Left ventricle myocardium inferior (tissue), 1 donor: ENCODE measurements at regions not wholly inside any gene's neighbourhood (a gene's known extent, or its start where the extent isn't known, plus 50 kb on each side); places are given as distances from the start of the nearest gene placed in this dataset.
"Not testable (repeated sequence)": the region's sequence is repeated elsewhere in the genome, so short reads cannot be mapped to it uniquely, and the experiment has no call there.

Experiments
- DNase-seq: peaks from one replicate; pipeline ENCODE4 v3.0.0-alpha.2; 2020
- H3K27ac ChIP-seq: fragments of 200-600 bp; replicated peaks from 2 replicates; pipeline ENCODE4 v1.8.0; 2021
- H3K27me3 ChIP-seq: fragments of 200-600 bp; 2 replicates; pipeline ENCODE4 v1.8.0; 2021; ENCODE audit warnings: low read depth
- H3K36me3 ChIP-seq: fragments of 200-600 bp; 2 replicates; pipeline ENCODE4 v1.8.0; 2021
- H3K4me1 ChIP-seq: fragments of 200-600 bp; 2 replicates; pipeline ENCODE4 v1.8.0; 2021
- H3K4me3 ChIP-seq: fragments of 200-600 bp; 2 replicates; pipeline ENCODE4 v1.8.0; 2021; ENCODE audit warnings: mild to moderate bottlenecking, moderate library complexity
- H3K9me3 ChIP-seq: fragments of 200-600 bp; replicated peaks from 2 replicates; pipeline ENCODE4 v1.8.0; 2021
- CTCF ChIP-seq: fragments of 200-600 bp; IDR thresholded peaks from 2 replicates; pipeline ENCODE4 v1.8.0; 2021; ENCODE audit warnings: antibody characterized with exemption, mild to moderate bottlenecking, borderline replicate concordance
- intact Hi-C: fragments of 100-400 bp; cut with micrococcal nuclease; formaldehyde crosslinking; loops from one replicate; pipeline ENCODE4 v1.11.0; 2022
- donor health status: DM: no; HTN: yes; CAD: no; lungs with severe emphysema.

DNA sequence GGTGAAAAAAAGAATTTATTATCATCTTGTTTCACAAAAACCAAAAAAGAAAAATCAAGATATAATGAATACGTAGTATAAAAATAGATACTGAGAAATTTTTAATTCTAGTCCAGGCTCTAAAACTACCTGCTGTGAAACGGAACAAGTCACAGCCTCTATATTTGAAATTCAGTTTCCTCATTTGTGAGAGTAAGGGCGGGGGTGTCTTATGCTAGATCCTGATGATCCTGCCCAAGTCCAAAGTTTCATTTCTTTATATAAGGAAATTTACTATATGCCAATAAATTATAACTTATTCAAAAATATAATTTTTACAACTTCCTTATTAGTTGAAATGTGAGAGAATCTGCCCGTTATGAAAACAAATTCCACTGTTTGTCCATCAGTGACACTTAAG, 385.7 kb downstream of the CGGBP1 start:
- H3K36me3 ChIP-seq, result no peaks in the 10 kb centered on the region
- H3K27me3 ChIP-seq, result no peaks in the 10 kb centered on the region
- no peak for DNase-seq
- no peak overlapping the region for H3K27ac ChIP-seq
- intact Hi-C loops, result no loop called here
- H3K4me3 ChIP-seq, result no peak overlapping the region
- no peaks in the 10 kb centered on the region for H3K9me3 ChIP-seq
- TF ChIP-seq CTCF, result no peak
- no peaks in the 10 kb centered on the region for H3K4me1 ChIP-seq

- H3K4me1 ChIP-seq, result no peaks in the 10 kb centered on the region
- TF ChIP-seq CTCF, result no peak
Observed at GRCh38 chr3:87654184-87654583, 377.8 kb upstream of the POU1F1 start.

DNA sequence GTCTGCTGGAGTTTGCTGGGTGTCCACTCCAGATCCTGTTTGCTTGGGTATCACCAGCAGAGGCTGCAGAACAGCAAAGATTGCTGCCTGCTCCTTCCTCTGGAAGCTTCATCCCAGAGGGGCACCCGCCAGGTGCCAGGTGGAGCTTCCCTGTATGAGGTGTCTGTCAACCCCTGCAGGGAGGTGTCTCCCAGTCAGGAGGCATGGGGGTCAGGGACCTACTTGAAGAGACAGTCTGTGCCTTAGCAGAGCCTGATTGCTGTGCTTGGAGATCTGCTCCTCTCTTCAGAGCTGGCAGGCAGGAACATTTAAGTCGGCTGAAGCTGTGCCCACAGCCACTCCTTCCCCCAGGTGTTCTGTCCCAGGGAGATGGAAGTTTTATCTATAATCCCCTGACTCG, 376.8 kb upstream of the POU1F1 start:
- intact Hi-C loops, H3K27me3 ChIP-seq, DNase-seq, H3K36me3 ChIP-seq, H3K4me3 ChIP-seq, H3K27ac ChIP-seq, H3K4me1 ChIP-seq, H3K9me3 ChIP-seq: not testable (repeated sequence)

More at GRCh38 chr3:87654184-87654583, 377.8 kb upstream of the POU1F1 start:
- no peaks in the 10 kb centered on the region for H3K9me3 ChIP-seq
- no peak overlapping the region for H3K27ac ChIP-seq
- no peak overlapping the region for H3K4me3 ChIP-seq
- intact Hi-C loops, result no loop called here
- no peak for DNase-seq
- no peaks in the 10 kb centered on the region for H3K27me3 ChIP-seq
- H3K36me3 ChIP-seq, result no peaks in the 10 kb centered on the region

DNA sequence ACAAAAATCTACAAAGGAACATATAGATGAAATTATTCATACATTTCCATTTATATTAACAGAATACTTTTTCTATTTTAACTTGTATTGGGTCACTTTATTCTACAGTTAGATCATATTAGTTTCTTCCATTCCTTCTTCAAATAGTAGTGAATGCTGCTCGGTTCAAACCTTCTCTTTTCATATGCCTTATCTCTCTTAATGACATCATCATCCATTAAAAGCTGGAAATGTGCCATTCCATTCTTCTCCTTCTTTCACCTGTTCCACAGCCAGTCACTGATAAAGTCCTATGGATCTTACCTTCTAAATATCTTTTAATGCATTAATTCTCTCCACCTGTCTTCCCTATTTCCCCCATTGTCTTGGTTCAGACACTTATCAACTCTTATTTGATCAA, 358.0 kb upstream of the POU1F1 start:
- no peaks in the 10 kb centered on the region for H3K4me1 ChIP-seq
- H3K4me3 ChIP-seq, result no peak overlapping the region
- no peak overlapping the region for H3K27ac ChIP-seq
- peaks cover 25% of the 10 kb centered on the region for H3K9me3 ChIP-seq
- no peak for DNase-seq
- H3K36me3 ChIP-seq, result no peaks in the 10 kb centered on the region
- no peaks in the 10 kb centered on the region for H3K27me3 ChIP-seq
- no peak for TF ChIP-seq CTCF
- intact Hi-C loops, result no loop called here

- H3K9me3 ChIP-seq, result peaks cover 41% of the 10 kb centered on the region
- H3K4me3 ChIP-seq, result no peak overlapping the region
- no peak for DNase-seq
- no peaks in the 10 kb centered on the region for H3K27me3 ChIP-seq
- intact Hi-C loops, result no loop called here
- no peaks in the 10 kb centered on the region for H3K4me1 ChIP-seq
- H3K27ac ChIP-seq, result no peak overlapping the region
- no peaks in the 10 kb centered on the region for H3K36me3 ChIP-seq
- TF ChIP-seq CTCF, result no peak
Observed at GRCh38 chr3:87627316-87627715, 350.9 kb upstream of the POU1F1 start.

DNA sequence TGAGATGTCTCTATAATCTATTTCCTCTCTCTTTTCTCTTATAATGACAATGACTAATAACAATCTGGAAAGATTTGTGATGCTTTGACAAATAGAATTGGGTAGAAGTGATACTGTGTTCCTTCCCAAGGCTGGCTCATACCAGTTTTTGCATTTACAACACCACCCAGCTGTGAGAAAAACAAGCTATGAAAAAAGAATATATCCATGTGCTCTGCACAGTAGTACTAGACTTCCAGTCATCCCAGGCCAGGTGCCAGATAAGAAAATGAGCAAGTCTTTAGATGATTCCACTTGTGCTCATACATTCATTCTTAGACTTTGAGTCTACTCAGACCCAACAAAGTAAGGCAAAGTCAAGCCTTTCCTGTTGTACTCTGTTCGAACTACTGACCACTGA, 350.2 kb upstream of the POU1F1 start:
- TF ChIP-seq CTCF, result no peak
- H3K4me3 ChIP-seq, result no peak overlapping the region
- H3K4me1 ChIP-seq, result no peaks in the 10 kb centered on the region
- no peak overlapping the region for H3K27ac ChIP-seq
- no peak for DNase-seq
- H3K9me3 ChIP-seq, result peaks cover 41% of the 10 kb centered on the region
- H3K36me3 ChIP-seq, result no peaks in the 10 kb centered on the region
- no peaks in the 10 kb centered on the region for H3K27me3 ChIP-seq
- intact Hi-C loops, result no loop called here
